MM.1S (cell line): ENCODE measurements at regions not wholly inside any gene's neighbourhood (a gene's known extent, or its start where the extent isn't known, plus 50 kb on each side); places are given as distances from the start of the nearest gene placed in this dataset.

Source experiments
- EZH2 ChIP-seq: fragments of 300-600 bp; sonication (generic); optimal IDR thresholded peaks from 2 replicates; pipeline ENCODE3; 2017; ENCODE audit warnings: low read depth, mild to moderate bottlenecking, antibody characterized with exemption, low read length, mixed read lengths
- EZH2phosphoT487 ChIP-seq: fragments of 300-600 bp; sonication (generic); IDR thresholded peaks from 2 replicates; pipeline ENCODE4 v1.6.1; 2018; ENCODE audit warnings: antibody characterized with exemption, low read length
- TF ChIP-seq, protein P1 (sequence below): fragments of 300-600 bp; sonication (generic); IDR thresholded peaks from 2 replicates; pipeline ENCODE4 v1.5.1; 2016; ENCODE audit warnings: antibody characterized with exemption, low read length, mixed read lengths

DNA sequence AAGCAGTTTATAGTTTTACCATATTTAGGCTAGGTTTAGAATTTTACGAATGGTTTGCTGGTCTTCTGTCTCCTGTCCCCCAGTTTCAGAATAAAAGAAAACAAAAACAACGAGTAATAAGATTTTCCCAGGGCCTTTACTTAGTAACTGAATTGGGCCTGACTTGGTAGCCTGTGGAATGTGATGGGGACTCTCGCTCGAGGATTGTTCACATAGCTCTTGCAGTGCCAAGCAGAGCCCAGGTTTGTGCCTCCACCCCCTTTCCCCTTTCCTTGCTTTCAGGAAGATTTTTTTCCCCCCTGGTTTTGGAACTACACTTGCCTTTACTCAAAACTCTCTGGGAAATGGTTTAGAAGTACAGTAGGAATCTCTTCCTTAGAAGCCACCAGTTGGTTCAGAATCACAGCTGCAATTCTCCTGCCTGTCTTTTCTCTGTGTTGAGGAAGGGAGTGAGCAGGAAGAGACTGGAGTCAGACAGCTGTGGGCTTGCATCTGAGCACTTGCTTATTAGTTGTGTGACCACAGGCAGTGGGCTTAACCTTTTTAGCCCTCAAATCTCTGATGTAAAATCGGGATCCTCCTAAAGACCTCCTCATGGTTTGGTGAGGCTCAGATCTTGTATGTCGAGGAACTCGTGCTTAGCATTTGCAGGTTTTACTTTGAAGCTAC lies 501.2 kb downstream of the PCNX1 start:
- TF ChIP-seq, protein P1, sequence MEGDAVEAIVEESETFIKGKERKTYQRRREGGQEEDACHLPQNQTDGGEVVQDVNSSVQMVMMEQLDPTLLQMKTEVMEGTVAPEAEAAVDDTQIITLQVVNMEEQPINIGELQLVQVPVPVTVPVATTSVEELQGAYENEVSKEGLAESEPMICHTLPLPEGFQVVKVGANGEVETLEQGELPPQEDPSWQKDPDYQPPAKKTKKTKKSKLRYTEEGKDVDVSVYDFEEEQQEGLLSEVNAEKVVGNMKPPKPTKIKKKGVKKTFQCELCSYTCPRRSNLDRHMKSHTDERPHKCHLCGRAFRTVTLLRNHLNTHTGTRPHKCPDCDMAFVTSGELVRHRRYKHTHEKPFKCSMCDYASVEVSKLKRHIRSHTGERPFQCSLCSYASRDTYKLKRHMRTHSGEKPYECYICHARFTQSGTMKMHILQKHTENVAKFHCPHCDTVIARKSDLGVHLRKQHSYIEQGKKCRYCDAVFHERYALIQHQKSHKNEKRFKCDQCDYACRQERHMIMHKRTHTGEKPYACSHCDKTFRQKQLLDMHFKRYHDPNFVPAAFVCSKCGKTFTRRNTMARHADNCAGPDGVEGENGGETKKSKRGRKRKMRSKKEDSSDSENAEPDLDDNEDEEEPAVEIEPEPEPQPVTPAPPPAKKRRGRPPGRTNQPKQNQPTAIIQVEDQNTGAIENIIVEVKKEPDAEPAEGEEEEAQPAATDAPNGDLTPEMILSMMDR, result no peak
- TF ChIP-seq EZH2 (no peak), EZH2phosphoT487 (no peak)
